HG03045 (cell line): ENCODE measurements at regions not wholly inside any gene's neighbourhood (a gene's known extent, or its start where the extent isn't known, plus 50 kb on each side); places are given as distances from the start of the nearest gene placed in this dataset.

Source experiments
- ATAC-seq: cut with Tn5 transposase; IDR thresholded peaks from one replicate; pipeline ENCODE4 v1.9.1; 2021; ENCODE audit warnings: mild to moderate bottlenecking, moderate library complexity; ENCODE audit not compliant: unreplicated experiment

DNA sequence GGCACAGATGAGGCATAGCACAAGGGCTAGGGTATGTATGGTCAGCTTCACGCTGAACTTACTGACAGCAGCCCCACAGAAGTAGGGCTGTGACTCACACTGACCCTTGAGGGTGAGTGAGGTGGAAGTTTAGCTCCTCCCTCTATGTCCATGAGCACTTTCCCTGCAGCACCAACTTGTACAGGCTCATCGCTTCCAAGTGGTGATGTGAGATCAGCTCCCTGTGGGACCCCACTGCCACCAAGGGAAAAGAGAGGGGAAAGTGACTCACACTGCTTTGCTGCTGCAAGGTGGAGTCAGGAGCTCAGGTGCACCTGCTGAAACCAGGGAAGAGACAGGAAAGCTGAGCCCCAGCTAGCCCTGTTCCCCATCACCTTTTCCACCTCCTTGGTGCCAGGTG, 91.5 kb downstream of the TEX51 start:
- no peak for ATAC-seq

DNA sequence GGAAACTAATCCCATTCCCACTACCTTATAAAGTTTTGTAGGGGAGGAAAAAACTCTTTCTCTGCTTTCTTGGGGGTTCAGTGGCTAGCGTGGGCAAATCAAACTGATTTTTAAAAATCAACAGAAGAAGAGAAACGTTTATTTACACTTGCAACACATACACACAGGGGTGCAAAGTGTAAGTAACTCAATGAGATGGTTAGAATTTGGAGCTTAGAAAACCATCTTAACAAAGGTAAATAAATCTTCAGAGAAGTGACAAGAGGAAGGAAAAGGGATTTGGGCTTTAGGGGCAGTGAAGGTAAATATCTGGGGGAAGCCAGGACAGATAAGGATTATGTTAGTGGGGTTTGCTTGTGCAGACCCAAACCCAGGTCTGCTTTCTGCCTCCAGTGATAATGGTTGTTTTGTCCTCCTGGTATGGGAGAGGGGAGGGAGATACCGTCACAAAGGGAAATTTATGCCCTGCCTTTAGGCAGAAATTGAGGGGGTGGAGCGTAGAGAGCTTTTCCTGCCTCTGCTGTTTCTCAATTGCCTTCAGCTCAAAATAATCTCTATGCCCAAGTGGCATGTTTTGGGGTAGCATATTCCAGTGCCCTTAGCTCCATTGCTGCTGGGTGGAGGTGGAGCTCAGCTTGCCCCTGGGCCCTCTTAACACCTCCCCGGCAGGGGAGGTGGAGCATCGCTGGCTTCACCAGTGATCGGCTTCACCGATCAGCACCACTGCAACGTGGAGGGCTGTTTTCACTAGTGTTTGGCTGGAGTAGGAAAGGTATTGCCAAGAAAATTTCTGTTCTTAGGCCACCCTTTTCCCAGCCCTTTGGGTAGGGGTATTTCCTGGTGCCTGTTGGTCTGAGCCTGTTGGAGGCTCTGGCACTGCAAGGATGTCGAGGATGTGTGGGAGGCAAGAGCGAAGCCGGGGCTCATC, 92.2 kb downstream of the TEX51 start:
- ATAC-seq = no peak

DNA sequence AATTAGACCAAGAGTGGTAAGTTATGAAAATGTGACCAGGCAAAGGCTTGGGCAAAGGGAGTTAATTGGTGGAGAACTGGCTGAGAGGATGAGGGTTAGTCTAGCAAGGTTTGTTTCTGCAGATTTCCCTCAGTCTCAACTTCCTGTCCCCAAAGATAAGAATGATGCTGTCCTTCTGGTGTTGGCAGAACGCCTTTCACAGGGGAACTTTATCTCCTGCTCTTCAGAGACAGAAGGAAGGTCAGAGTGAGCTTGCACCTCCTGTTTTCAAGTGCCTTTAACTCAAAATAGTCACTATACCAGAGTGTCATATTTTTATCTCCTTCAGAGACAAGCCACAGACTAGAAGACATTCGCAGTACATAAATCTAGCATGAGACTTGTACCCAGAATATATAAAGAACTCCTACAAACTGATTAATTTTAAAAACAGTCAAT, 95.7 kb downstream of the TEX51 start:
- ATAC-seq = no peak

DNA sequence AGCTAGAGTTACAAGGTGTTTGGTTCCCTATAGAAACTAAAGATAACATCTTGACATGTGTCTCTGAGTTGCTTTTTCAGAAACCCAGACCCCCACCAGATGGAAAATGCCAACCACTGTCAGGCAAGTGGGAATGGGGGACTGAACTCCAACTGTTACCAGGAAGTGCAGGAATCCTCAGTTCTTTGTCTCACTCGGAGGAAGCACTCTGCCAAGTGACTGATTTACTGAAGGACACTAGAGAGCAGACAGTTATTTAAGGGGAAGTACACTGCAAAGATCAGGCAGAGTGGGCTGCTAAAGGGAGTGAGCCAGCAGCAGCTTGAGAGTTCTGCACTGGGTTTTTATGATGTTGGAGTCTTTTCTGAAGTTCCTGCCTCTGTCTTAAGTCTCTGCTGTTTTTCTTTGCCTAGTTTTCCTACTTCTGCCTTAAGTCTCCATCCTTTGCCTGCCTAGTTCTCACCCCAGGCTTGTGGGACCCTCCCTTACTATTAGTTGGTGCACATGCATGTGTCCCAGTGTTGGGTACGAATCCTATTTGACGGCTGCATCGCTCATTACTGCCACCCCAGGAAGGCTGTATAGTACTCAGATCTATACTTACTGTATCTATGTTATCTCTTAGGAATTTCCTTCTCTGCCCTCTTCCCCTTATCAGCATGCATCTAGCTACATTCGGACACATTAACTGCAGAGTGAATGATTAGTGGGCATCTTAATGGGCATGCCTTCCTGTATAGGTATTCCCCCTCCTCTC, 97.1 kb downstream of the TEX51 start:
- ATAC-seq = no peak

DNA sequence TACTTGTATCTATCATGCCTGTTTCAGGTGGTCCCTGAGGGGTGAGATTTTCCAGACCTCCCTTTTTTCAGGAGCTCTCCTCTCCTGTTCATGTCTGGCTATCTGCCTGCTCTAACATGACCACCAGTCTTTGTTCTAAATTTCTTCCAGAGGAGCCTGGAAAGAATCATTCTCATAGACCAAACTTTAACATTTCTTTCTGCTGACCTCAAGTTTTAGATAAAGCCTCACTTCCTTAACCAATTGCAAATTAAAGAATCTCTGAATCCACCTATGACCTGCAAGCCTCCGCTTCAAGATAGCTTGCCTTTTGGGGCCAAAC, 97.6 kb downstream of the TEX51 start:
- no peak for ATAC-seq
